HepG2 (cell line): ENCODE measurements at regions not wholly inside any gene's neighbourhood (a gene's known extent, or its start where the extent isn't known, plus 50 kb on each side); places are given as distances from the start of the nearest gene placed in this dataset.

ENCODE experiments used
- ATAC-seq: fragments of 200-7000 bp; cut with Tn5 transposase; 3 replicates; pipeline ENCODE4 v1.9.1; 2020; ENCODE audit warnings: mild to moderate bottlenecking, moderate library complexity
- BruUV-seq: library from RNA; stranded (reverse); fragments of 400-500 nt; replicated peaks from 2 replicates; lab custom pipeline; 2021; lab: Mats Ljungman, UMichigan
- CTCF ChIA-PET: fragments of 300-600 bp; formaldehyde crosslinking; extraction: SDS; loops from one replicate; lab custom pipeline; 2021; ENCODE audit warnings: low total read pairs, inconsistent platforms, low intra/inter-chr PET ratio; lab: Yijun Ruan, JAX
- POLR2A ChIA-PET: fragments of 350-600 bp; sonication (Branson Sonifier 250); formaldehyde crosslinking; loops from one replicate; lab custom pipeline; 2020; ENCODE audit warnings: antibody characterized with exemption, inconsistent platforms; lab: Yijun Ruan, JAX
- DNase-seq: peaks from one replicate; pipeline ENCODE4 v3.0.0-alpha.2; 2015; ENCODE audit warnings: low spot score
- FAIRE-seq: peaks from 3 replicates; lab custom pipeline; 2011; peaks lifted over from hg19 to GRCh38; lab: Jason Lieb, UNC
- H2AFZ ChIP-seq: one replicate; pipeline ENCODE4 v1.6.1; 2011; ENCODE audit warnings: low read length, inconsistent platforms
- H3K27ac ChIP-seq: fragments of 300-600 bp; 3 replicates; pipeline ENCODE4 v1.8.0; 2011; ENCODE audit warnings: mixed run types, mild to moderate bottlenecking, mixed read lengths, low read length, inconsistent platforms; ENCODE audit not compliant: insufficient read depth; ENCODE audit errors: extremely low read length
- H3K27me3 ChIP-seq, 2 experiments: fragments of 200-600 bp in 1 of 2; 2 replicates in 1 of 2; 3 replicates in 1 of 2; pipeline versions ENCODE4 v1.6.0 to v1.8.0; 2011; ENCODE audit warnings: low read length in 2 of 2, mild to moderate bottlenecking in 2 of 2, moderate library complexity in 2 of 2, inconsistent platforms in 1 of 2; ENCODE audit not compliant: insufficient read depth in 2 of 2, control insufficient read depth in 1 of 2
- H3K36me3 ChIP-seq, 2 experiments: fragments of 200-600 bp in 1 of 2; replicated peaks in 1 of 2; 2 replicates in 1 of 2; 3 replicates in 1 of 2; pipeline versions ENCODE4 v1.5.1 to v1.8.0; 2011; ENCODE audit warnings: low read length in 2 of 2, inconsistent platforms in 1 of 2; ENCODE audit not compliant: insufficient read depth in 2 of 2, control insufficient read depth in 1 of 2
- H3K4me1 ChIP-seq: 2 replicates; pipeline ENCODE4 v1.5.1; 2012; ENCODE audit warnings: low read length, inconsistent platforms; ENCODE audit not compliant: insufficient read depth
- H3K4me2 ChIP-seq: 2 replicates; pipeline ENCODE4 v1.6.0; 2011; ENCODE audit warnings: low read depth, low read length, inconsistent platforms
- H3K4me3 ChIP-seq, 3 experiments: fragments of 200-600 bp in 1 of 3; sonication (generic), shearing (Covaris generic) in 1 of 3; replicated peaks in 1 of 3; 2 replicates each; pipeline ENCODE4 v1.5.1; 2011 to 2016; ENCODE audit warnings: low read length in 3 of 3, inconsistent platforms in 2 of 3, low read depth in 2 of 3, mild to moderate bottlenecking in 2 of 3, control low read depth in 1 of 3, mixed read lengths in 1 of 3; ENCODE audit not compliant: insufficient read depth in 1 of 3
- H3K79me2 ChIP-seq: one replicate; pipeline ENCODE4 v1.6.1; 2011; ENCODE audit warnings: low read length, inconsistent platforms; ENCODE audit not compliant: insufficient read depth
- H3K9ac ChIP-seq: 2 replicates; pipeline ENCODE4 v1.6.0; 2011; ENCODE audit warnings: mild to moderate bottlenecking, low read depth, low read length, inconsistent platforms; ENCODE audit not compliant: insufficient read depth
- H3K9me3 ChIP-seq: 2 replicates; pipeline ENCODE4 v1.5.1; 2012; ENCODE audit warnings: mild to moderate bottlenecking, low read length
- H4K20me1 ChIP-seq: 2 replicates; pipeline ENCODE4 v1.6.0; 2011; ENCODE audit warnings: inconsistent platforms, mild to moderate bottlenecking, low read length, moderate library complexity; ENCODE audit not compliant: insufficient read depth
- EP300 ChIP-seq, 3 experiments: sonication (generic) in 1 of 3; formaldehyde crosslinking in 1 of 3; IDR thresholded peaks; 2 replicates each; pipeline versions ENCODE4 v1.5.1 to v1.6.1; 2011 to 2020; ENCODE audit warnings: low read depth in 2 of 3, low read length in 2 of 3, borderline replicate concordance in 1 of 3, improper control_type of control experiment in 1 of 3, mild to moderate bottlenecking in 1 of 3, missing genetic modification reagents in 1 of 3, moderate library complexity in 1 of 3
- FOXK2 ChIP-seq: fragments of 450-650 bp; IDR thresholded peaks from 2 replicates; pipeline ENCODE4 v1.6.1; 2016
- HOXA3 ChIP-seq: sonication (generic); formaldehyde crosslinking; IDR thresholded peaks from 2 replicates; pipeline ENCODE4 v1.5.0; 2020; ENCODE audit warnings: missing genetic modification reagents
- KLF6 ChIP-seq: IDR thresholded peaks from 2 replicates; pipeline ENCODE4 v1.8.0; 2016; ENCODE audit warnings: missing biosample characterization, missing genetic modification reagents
- MAX ChIP-seq: IDR thresholded peaks from 2 replicates; pipeline ENCODE4 v1.6.1; 2012; ENCODE audit warnings: inconsistent platforms
- NKX3-1 ChIP-seq: sonication (generic); formaldehyde crosslinking; IDR thresholded peaks from 2 replicates; pipeline ENCODE4 v1.5.0; 2020; ENCODE audit warnings: missing genetic modification reagents
- NR2C2 ChIP-seq: sonication (generic); formaldehyde crosslinking; IDR thresholded peaks from 2 replicates; pipeline ENCODE4 v1.4.0; 2020; ENCODE audit warnings: missing genetic modification reagents, mild to moderate bottlenecking, moderate library complexity, borderline replicate concordance
- PAX8 ChIP-seq: sonication (generic); formaldehyde crosslinking; IDR thresholded peaks from 2 replicates; pipeline ENCODE4 v1.8.0; 2022; ENCODE audit warnings: mild to moderate bottlenecking, missing genetic modification reagents, borderline replicate concordance
- POLR2AphosphoS5 ChIP-seq: IDR thresholded peaks from 2 replicates; pipeline ENCODE4 v1.6.1; 2012; ENCODE audit warnings: low read depth, low read length
- RXRA ChIP-seq: sonication (generic); formaldehyde crosslinking; IDR thresholded peaks from 2 replicates; pipeline ENCODE4 v1.5.1; 2020; ENCODE audit warnings: missing genetic modification reagents
- SRSF4 ChIP-seq: fragments of 200-400 bp; formaldehyde crosslinking; IDR thresholded peaks from one replicate; pipeline ENCODE4 v1.6.1; 2018; ENCODE audit warnings: mild to moderate bottlenecking, low read depth, low read length, moderate library complexity; ENCODE audit not compliant: poor library complexity, severe bottlenecking
- TEAD3 ChIP-seq: optimal IDR thresholded peaks from 2 replicates; pipeline ENCODE3; 2016; ENCODE audit warnings: borderline replicate concordance
- TEF ChIP-seq: sonication (generic); formaldehyde crosslinking; IDR thresholded peaks from 2 replicates; pipeline ENCODE4 v1.5.0; 2020; ENCODE audit warnings: missing genetic modification reagents
- ZKSCAN5 ChIP-seq: sonication (generic); formaldehyde crosslinking; IDR thresholded peaks from 2 replicates; pipeline ENCODE4 v1.5.1; 2020; ENCODE audit warnings: mild to moderate bottlenecking, missing genetic modification reagents
- ZNF20 ChIP-seq: sonication (generic); formaldehyde crosslinking; IDR thresholded peaks from 2 replicates; pipeline ENCODE4 v1.4.0; 2020; ENCODE audit warnings: mild to moderate bottlenecking, moderate library complexity, missing genetic modification reagents
- ZNF234 ChIP-seq: sonication (generic); formaldehyde crosslinking; conservative IDR thresholded peaks from 2 replicates; pipeline ENCODE4 v1.5.1; 2020; ENCODE audit warnings: mild to moderate bottlenecking, missing genetic modification reagents
- ZNF383 ChIP-seq: sonication (generic); formaldehyde crosslinking; IDR thresholded peaks from 2 replicates; pipeline ENCODE4 v1.4.0; 2020; ENCODE audit warnings: missing genetic modification reagents, mild to moderate bottlenecking, borderline replicate concordance
- ZNF460 ChIP-seq: sonication (generic); formaldehyde crosslinking; IDR thresholded peaks from 2 replicates; pipeline ENCODE4 v1.5.1; 2020; ENCODE audit warnings: missing genetic modification reagents, mild to moderate bottlenecking, borderline replicate concordance
- ZNF552 ChIP-seq: sonication (generic); formaldehyde crosslinking; IDR thresholded peaks from 2 replicates; pipeline ENCODE4 v1.9.0; 2022; ENCODE audit warnings: missing genetic modification reagents, mild to moderate bottlenecking, borderline replicate concordance
- ZSCAN30 ChIP-seq: sonication (generic); formaldehyde crosslinking; IDR thresholded peaks from 2 replicates; pipeline ENCODE4 v1.5.0; 2020; ENCODE audit warnings: mild to moderate bottlenecking, missing genetic modification reagents
- ZSCAN9 ChIP-seq: IDR thresholded peaks from 2 replicates; pipeline ENCODE4 v1.6.1; 2016; ENCODE audit warnings: borderline replicate concordance
- WGBS: methylation state at CpG from one replicate; pipeline ENCODE4 v1.1.6; 2017; ENCODE audit warnings: low lambda C conversion rate; 5-methylcytosine and 5-hydroxymethylcytosine counted together
- in situ Hi-C: cut with HindIII; loops from 2 replicates; pipeline ENCODE4 v1.10.0; 2017; ENCODE audit warnings: low pct_unique_long_range_greater_than_20kb; ENCODE audit not compliant: extremely low pct_ligation_motif_present
- intact Hi-C: fragments of 100-400 bp; cut with micrococcal nuclease; formaldehyde crosslinking; loops from one replicate; pipeline ENCODE4 v1.10.0; 2022; ENCODE audit not compliant: unreplicated experiment

- ChIA-PET CTCF (no interaction called here), POLR2A (no interaction called here)
- WGBS = 0% methylated on average over 1 of the region's 1 CpG
- in situ Hi-C loops = no loop called here
- intact Hi-C loops = no loop called here
- H3K4me2 ChIP-seq = no peak overlapping the region
- H3K9ac ChIP-seq = no peak overlapping the region
- H4K20me1 ChIP-seq = no peaks in the 10 kb centered on the region
- H3K9me3 ChIP-seq = no peaks in the 10 kb centered on the region
- peaks cover 5% of the 10 kb centered on the region for H3K4me1 ChIP-seq
- DNase-seq (no peak), ATAC-seq (no peak), FAIRE-seq (no peak)
- H3K79me2 ChIP-seq = no peaks in the 10 kb centered on the region
- peaks cover 0 to 4% of the 10 kb centered on the region in 2 experiments; a peak in 1 of 5 replicates for H3K27me3 ChIP-seq
- no peak overlapping the region for H2AFZ ChIP-seq
- BruUV-seq = no TSS peak
- TF ChIP-seq PAX8 (CRISPR knock-in tag) = no peak
- TF ChIP-seq HOXA3 = no peak
- no peak for TF ChIP-seq EP300 (IDR thresholded peaks at IDR 0.05; ENCODE audit: low read depth in 2 of 2, low read length in 2 of 2)
- TF ChIP-seq EP300 (CRISPR knock-in tag; IDR thresholded peaks at IDR 0.05; ENCODE audit: borderline replicate concordance) = no peak
- H3K36me3 ChIP-seq = no peaks in the 10 kb centered on the region
- H3K27ac ChIP-seq = no peak overlapping the region
- H3K4me3 ChIP-seq = no peak overlapping the region
These were observed 368.4 kb downstream of the LPIN1 start for GRCh38 chr2:12114816-12115215.

GRCh38 chr2:12116228-12116750, 369.9 kb downstream of the LPIN1 start:
- no peak for ATAC-seq
- no peak overlapping the region for H3K4me2 ChIP-seq
- TF ChIP-seq ZNF383 = no peak
- TF ChIP-seq ZNF234 = no peak
- no peak for TF ChIP-seq FOXK2
- no peak for TF ChIP-seq MAX
- no peak for TF ChIP-seq ZNF20 (CRISPR knock-in tag)
- no peak for TF ChIP-seq TEF
- no peak for TF ChIP-seq ZNF552
- no peak for TF ChIP-seq KLF6 (CRISPR knock-in tag)
- no peak for TF ChIP-seq TEAD3
- TF ChIP-seq ZSCAN9 (CRISPR knock-in tag) = no peak
- no peak for TF ChIP-seq NR2C2 (CRISPR knock-in tag)
- TF ChIP-seq RXRA = no peak
- no peak for TF ChIP-seq POLR2AphosphoS5
- no peak for TF ChIP-seq ZKSCAN5
- no peak for TF ChIP-seq ZNF460 (CRISPR knock-in tag)
- no peak for TF ChIP-seq SRSF4
- TF ChIP-seq ZSCAN30 (CRISPR knock-in tag) = no peak
- no peak for TF ChIP-seq NKX3-1 (CRISPR knock-in tag)

More at GRCh38 chr2:12116228-12116750, 369.9 kb downstream of the LPIN1 start:
- Histone ChIP-seq H3K4me1 (no peaks in the 10 kb centered on the region), H3K27ac (no peak overlapping the region), H3K9ac (no peak overlapping the region), H3K4me3 (no peak overlapping the region), H3K9me3 (no peaks in the 10 kb centered on the region), H3K79me2 (no peaks in the 10 kb centered on the region), H2AFZ (no peak overlapping the region), H4K20me1 (no peaks in the 10 kb centered on the region), H3K27me3 (peaks cover 0 to 4% of the 10 kb centered on the region in 2 experiments; a peak in 1 of 5 replicates), H3K36me3 (no peaks in the 10 kb centered on the region)
- no TSS peak for BruUV-seq
- in situ Hi-C loops (no loop called here), intact Hi-C loops (no loop called here)
- POLR2A ChIA-PET = no interaction called here
- 16% methylated on average over 7 of the region's 7 CpGs for WGBS
- no peak for DNase-seq
- CTCF ChIA-PET = no interaction called here
- FAIRE-seq = no peak
